Tibial nerve (tissue), 4 donors: ENCODE measurements at regions not wholly inside any gene's neighbourhood (a gene's known extent, or its start where the extent isn't known, plus 50 kb on each side); places are given as distances from the start of the nearest gene placed in this dataset.

ENCODE experiments used
- EP300 ChIP-seq, 2 donors: sonication (generic); formaldehyde crosslinking; IDR thresholded peaks; one replicate each; pipeline ENCODE4 v1.6.1; 2017; ENCODE audit warnings: antibody characterized with exemption in 2 of 2, mild to moderate bottlenecking in 1 of 2
- POLR2A ChIP-seq, 2 donors: fragments of 450-650 bp; IDR thresholded peaks; one replicate each; pipeline ENCODE4 v1.6.1; 2017; ENCODE audit warnings: antibody characterized with exemption in 2 of 2, mild to moderate bottlenecking in 2 of 2, moderate library complexity in 2 of 2
- TF ChIP-seq, protein P1 (sequence below), 5 experiments: fragments of 200-600 bp in 3 of 5; fragments of 450-650 bp in 2 of 5; sonication (generic) in 3 of 5; IDR thresholded peaks; one replicate each; pipeline ENCODE4 v1.5.1; 2016 to 2019; ENCODE audit warnings: antibody characterized with exemption in 5 of 5, mild to moderate bottlenecking in 3 of 5, moderate library complexity in 2 of 5

DNA sequence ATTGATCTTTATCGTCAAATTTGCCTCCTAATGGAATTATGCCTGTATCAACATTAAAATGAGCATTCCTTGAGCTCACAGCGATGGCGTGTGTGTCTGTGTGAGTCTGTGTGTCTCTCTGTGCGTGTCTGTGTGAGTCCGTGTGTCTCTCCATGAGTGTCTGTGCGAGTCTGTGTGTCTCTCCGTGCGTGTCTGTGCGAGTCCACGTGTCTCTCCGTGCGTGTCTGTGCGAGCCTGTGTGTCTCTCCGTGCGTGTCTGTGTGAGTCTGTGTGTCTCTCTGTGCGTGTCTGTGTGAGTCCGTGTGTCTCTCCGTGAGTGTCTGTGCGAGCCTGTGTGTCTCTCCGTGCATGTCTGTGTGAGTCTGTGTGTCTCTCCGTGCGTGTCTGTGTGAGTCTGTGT is 326.5 kb upstream of the B3GAT1 start:
- no peak for TF ChIP-seq POLR2A (IDR thresholded peaks at IDR 0.05)
- TF ChIP-seq, protein P1, sequence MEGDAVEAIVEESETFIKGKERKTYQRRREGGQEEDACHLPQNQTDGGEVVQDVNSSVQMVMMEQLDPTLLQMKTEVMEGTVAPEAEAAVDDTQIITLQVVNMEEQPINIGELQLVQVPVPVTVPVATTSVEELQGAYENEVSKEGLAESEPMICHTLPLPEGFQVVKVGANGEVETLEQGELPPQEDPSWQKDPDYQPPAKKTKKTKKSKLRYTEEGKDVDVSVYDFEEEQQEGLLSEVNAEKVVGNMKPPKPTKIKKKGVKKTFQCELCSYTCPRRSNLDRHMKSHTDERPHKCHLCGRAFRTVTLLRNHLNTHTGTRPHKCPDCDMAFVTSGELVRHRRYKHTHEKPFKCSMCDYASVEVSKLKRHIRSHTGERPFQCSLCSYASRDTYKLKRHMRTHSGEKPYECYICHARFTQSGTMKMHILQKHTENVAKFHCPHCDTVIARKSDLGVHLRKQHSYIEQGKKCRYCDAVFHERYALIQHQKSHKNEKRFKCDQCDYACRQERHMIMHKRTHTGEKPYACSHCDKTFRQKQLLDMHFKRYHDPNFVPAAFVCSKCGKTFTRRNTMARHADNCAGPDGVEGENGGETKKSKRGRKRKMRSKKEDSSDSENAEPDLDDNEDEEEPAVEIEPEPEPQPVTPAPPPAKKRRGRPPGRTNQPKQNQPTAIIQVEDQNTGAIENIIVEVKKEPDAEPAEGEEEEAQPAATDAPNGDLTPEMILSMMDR (IDR thresholded peaks at IDR 0.05) = no peak
- no peak for TF ChIP-seq EP300 (IDR thresholded peaks at IDR 0.05)
